ENCODE measurements at regions not wholly inside any gene's neighbourhood (a gene's known extent, or its start where the extent isn't known, plus 50 kb on each side); places are given as distances from the start of the nearest gene placed in this dataset.

DNA sequence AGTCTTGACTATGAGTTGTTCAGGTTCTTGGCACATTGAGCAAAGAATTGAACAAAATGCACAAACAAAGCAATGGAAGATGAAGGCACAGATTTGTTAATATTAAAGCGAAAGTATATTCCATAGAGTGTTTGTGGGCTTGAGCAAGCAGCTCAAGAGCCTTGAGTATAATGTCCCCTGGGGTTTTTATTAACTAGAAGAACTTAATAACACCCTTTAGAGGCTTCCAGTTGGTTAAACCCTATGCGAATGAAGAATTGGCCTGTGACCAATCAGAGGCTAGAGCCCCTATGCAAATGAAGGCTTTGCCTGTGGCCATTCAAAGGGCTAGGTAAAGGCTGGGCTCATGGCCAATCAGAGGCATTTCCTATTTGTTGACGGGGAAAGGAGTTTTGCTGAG, 135.3 kb upstream of the IL12B start:
- no peak overlapping the region for H3K27ac ChIP-seq (ENCODE audit: low read depth in 1 of 2, low read length in 1 of 2)
- TF ChIP-seq CTCF (IDR thresholded peaks at IDR 0.05; ENCODE audit: control extremely low read depth, extremely low read depth): no peak
- no peaks in the 10 kb centered on the region for H3K4me1 ChIP-seq (ENCODE audit: control insufficient read depth in 5 of 5, insufficient read depth in 5 of 5, low read length in 5 of 5)
- no peaks in the 10 kb centered on the region for H3K36me3 ChIP-seq (ENCODE audit: control insufficient read depth in 4 of 4, insufficient read depth in 4 of 4, low read length in 4 of 4)
- ATAC-seq (ENCODE audit: insufficient read depth, low FRiP score): no peak
- WGBS, 2 donors: 64 to 88% methylated on average over 3 of the region's 3 CpGs
- H3K4me3 ChIP-seq: no peak overlapping the region
- no peak overlapping the region for H3K9ac ChIP-seq (ENCODE audit: insufficient read depth in 1 of 2, low read length in 2 of 2)
- H3K27me3 ChIP-seq (ENCODE audit: control insufficient read depth in 3 of 3, insufficient read depth in 3 of 3, low read length in 2 of 3): no peaks in the 10 kb centered on the region
- H3K9me3 ChIP-seq (ENCODE audit: control insufficient read depth in 4 of 4, insufficient read depth in 3 of 4, low read length in 3 of 4): no peaks in the 10 kb centered on the region
- DNase-seq: no peak

DNA sequence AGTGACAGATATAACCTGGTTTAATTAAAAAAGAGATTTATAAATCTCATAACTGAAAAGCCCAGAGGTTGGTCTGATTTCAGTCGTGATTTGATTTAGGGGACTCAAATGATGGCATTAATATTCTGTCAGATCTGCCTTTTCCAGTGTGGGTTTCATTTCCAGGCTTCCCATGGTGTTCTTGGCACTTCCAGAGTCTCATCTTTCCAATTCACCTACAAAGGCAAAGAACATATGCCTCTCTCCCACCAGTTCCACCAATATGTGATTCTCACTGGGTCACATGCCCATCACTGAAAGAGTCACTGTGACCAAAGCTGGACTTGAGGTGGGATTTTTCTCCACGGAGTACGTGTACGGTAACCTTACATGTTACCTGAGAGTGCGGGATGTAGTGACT, 137.4 kb upstream of the IL12B start:
- Histone ChIP-seq H3K36me3 (ENCODE audit: control insufficient read depth in 4 of 4, insufficient read depth in 4 of 4, low read length in 4 of 4) (no peaks in the 10 kb centered on the region), H3K27me3 (ENCODE audit: control insufficient read depth in 3 of 3, insufficient read depth in 3 of 3, low read length in 2 of 3) (no peaks in the 10 kb centered on the region), H3K9ac (ENCODE audit: insufficient read depth in 1 of 2, low read length in 2 of 2) (no peak overlapping the region), H3K4me1 (ENCODE audit: control insufficient read depth in 5 of 5, insufficient read depth in 5 of 5, low read length in 5 of 5) (no peaks in the 10 kb centered on the region), H3K27ac (ENCODE audit: low read depth in 1 of 2, low read length in 1 of 2) (no peak overlapping the region), H3K4me3 (no peak overlapping the region), H3K9me3 (ENCODE audit: control insufficient read depth in 4 of 4, insufficient read depth in 3 of 4, low read length in 3 of 4) (no peaks in the 10 kb centered on the region)
- no peak for TF ChIP-seq CTCF (IDR thresholded peaks at IDR 0.05; ENCODE audit: control extremely low read depth, extremely low read depth)
- WGBS, 2 donors: 95 to 97% methylated on average over 5 of the region's 5 CpGs
- no peak for DNase-seq
- no peak for ATAC-seq (ENCODE audit: insufficient read depth, low FRiP score)

DNA sequence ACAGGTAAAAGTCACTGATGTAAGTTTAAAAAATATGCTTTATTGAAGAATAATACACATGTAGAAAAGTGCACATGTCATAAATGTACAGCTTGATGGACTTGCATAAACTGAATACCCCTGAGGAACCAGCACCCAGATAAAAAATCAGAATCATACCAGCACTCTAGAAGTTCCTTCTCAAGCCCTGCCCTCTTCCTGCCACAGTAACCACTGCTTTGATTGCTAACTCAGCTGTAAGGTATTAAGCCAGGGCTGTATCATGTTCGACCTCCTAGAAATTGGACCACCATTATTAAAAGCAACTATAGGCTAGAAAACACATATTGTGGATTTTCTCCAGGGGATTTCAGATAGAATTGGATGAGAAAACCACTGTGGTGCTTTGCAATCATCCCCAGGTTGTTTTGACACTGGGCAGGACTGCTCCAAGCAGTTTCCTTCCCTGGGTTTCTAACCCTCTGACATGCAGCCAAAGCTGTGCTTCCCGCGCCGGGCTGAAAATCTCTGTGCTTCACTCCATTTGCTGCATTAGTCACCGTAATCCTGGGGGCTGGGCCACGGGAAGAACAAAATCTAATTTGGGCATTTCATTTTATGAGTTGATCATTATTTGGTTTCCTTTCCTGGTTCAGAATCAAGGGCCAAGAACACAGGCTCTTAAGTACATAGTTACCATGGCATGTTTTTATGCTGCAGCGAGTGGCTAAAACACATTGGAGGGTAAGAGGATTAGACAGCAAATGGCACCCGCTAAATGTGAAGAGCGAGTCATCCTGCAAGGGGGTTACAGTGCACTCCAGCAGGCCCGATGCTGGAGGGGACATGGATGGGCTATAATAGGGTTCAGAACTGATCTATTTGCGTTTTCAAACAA, 139.4 kb upstream of the IL12B start:
- Histone ChIP-seq H3K27ac (ENCODE audit: low read depth in 1 of 2, low read length in 1 of 2) (no peak overlapping the region), H3K4me3 (no peak overlapping the region), H3K4me1 (ENCODE audit: control insufficient read depth in 5 of 5, insufficient read depth in 5 of 5, low read length in 5 of 5) (no peaks in the 10 kb centered on the region), H3K9ac (ENCODE audit: insufficient read depth in 1 of 2, low read length in 2 of 2) (no peak overlapping the region), H3K27me3 (ENCODE audit: control insufficient read depth in 3 of 3, insufficient read depth in 3 of 3, low read length in 2 of 3) (no peaks in the 10 kb centered on the region), H3K36me3 (ENCODE audit: control insufficient read depth in 4 of 4, insufficient read depth in 4 of 4, low read length in 4 of 4) (no peaks in the 10 kb centered on the region), H3K9me3 (ENCODE audit: control insufficient read depth in 4 of 4, insufficient read depth in 3 of 4, low read length in 3 of 4) (no peaks in the 10 kb centered on the region)
- TF ChIP-seq CTCF (IDR thresholded peaks at IDR 0.05; ENCODE audit: control extremely low read depth, extremely low read depth): no peak
- ATAC-seq (ENCODE audit: insufficient read depth, low FRiP score): peak; percentile 41
- WGBS, 2 donors: 59 to 68% methylated on average over 11 of the region's 11 CpGs
- DNase-seq: peak in 1 of 3 donors; percentile 18
